Transverse colon (tissue), 3 donors: ENCODE measurements at regions not wholly inside any gene's neighbourhood (a gene's known extent, or its start where the extent isn't known, plus 50 kb on each side); places are given as distances from the start of the nearest gene placed in this dataset.

Source experiments
- POLR2A ChIP-seq: fragments of 450-650 bp; IDR thresholded peaks from one replicate; pipeline ENCODE4 v1.6.1; 2016; ENCODE audit warnings: antibody characterized with exemption, mild to moderate bottlenecking, moderate library complexity
- TF ChIP-seq, protein P1 (sequence below), 5 experiments: fragments of 200-600 bp in 3 of 5; fragments of 450-650 bp in 2 of 5; sonication (generic) in 3 of 5; IDR thresholded peaks; 1 replicate in 2 of 5; 2 replicates in 3 of 5; pipeline ENCODE4 v1.5.1; 2016 to 2017; ENCODE audit warnings: antibody characterized with exemption in 5 of 5, inconsistent platforms in 3 of 5, mild to moderate bottlenecking in 2 of 5, moderate library complexity in 1 of 5

DNA sequence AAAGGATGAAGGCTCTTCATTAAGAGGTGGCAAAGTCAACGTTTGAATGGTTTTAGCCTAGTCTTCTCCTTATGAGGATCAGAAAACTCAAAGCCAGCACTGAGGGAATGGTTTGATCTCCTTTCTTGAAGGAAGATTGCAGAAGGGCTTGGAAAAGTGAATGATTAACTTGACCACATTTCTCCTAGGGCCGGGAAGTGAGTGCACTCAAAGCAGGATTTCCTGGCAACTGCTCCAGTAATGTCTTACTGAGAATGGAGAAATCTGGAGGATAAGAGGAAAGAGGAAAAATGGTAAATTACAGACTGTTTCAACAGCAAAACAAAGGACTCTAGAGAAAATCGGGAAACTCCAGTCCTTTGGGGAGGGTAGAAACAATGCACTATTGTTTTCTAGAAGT, 189.0 kb upstream of the FOXA2 start:
- TF ChIP-seq, protein P1, sequence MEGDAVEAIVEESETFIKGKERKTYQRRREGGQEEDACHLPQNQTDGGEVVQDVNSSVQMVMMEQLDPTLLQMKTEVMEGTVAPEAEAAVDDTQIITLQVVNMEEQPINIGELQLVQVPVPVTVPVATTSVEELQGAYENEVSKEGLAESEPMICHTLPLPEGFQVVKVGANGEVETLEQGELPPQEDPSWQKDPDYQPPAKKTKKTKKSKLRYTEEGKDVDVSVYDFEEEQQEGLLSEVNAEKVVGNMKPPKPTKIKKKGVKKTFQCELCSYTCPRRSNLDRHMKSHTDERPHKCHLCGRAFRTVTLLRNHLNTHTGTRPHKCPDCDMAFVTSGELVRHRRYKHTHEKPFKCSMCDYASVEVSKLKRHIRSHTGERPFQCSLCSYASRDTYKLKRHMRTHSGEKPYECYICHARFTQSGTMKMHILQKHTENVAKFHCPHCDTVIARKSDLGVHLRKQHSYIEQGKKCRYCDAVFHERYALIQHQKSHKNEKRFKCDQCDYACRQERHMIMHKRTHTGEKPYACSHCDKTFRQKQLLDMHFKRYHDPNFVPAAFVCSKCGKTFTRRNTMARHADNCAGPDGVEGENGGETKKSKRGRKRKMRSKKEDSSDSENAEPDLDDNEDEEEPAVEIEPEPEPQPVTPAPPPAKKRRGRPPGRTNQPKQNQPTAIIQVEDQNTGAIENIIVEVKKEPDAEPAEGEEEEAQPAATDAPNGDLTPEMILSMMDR (IDR thresholded peaks at IDR 0.05) = no peak
- no peak for TF ChIP-seq POLR2A
